Small intestine (tissue), 7 donors: ENCODE measurements at regions not wholly inside any gene's neighbourhood (a gene's known extent, or its start where the extent isn't known, plus 50 kb on each side); places are given as distances from the start of the nearest gene placed in this dataset.

Experiments
- DNase-seq, 2 donors: peaks; one replicate each; pipeline versions ENCODE4 v3.0.0 to v3.0.0-alpha.2; 2013
- FAIRE-seq: peaks from 2 replicates; lab custom pipeline; 2012; peaks lifted over from hg19 to GRCh38; lab: Jason Lieb, UNC
- H3K27ac ChIP-seq, 3 donors: one replicate each; pipeline ENCODE4 v1.5.1; 2013; ENCODE audit warnings: low read length in 2 of 3, mild to moderate bottlenecking in 2 of 3, control low read depth in 1 of 3, inconsistent platforms in 1 of 3, low read depth in 1 of 3, moderate library complexity in 1 of 3
- H3K27me3 ChIP-seq, 3 donors: one replicate each; pipeline ENCODE4 v1.6.1; 2013; ENCODE audit warnings: low read length in 3 of 3, inconsistent platforms in 1 of 3; ENCODE audit not compliant: control insufficient read depth in 3 of 3, insufficient read depth in 3 of 3
- H3K36me3 ChIP-seq, 3 donors: one replicate each; pipeline ENCODE4 v1.6.1; 2013; ENCODE audit warnings: low read length in 3 of 3, inconsistent platforms in 1 of 3, low read depth in 1 of 3, mild to moderate bottlenecking in 1 of 3, moderate library complexity in 1 of 3; ENCODE audit not compliant: control insufficient read depth in 3 of 3, insufficient read depth in 2 of 3
- H3K4me1 ChIP-seq, 3 donors: one replicate each; pipeline ENCODE4 v1.6.1; 2013; ENCODE audit warnings: low read length in 2 of 3, inconsistent platforms in 1 of 3, low read depth in 1 of 3, mild to moderate bottlenecking in 1 of 3, moderate library complexity in 1 of 3; ENCODE audit not compliant: control insufficient read depth in 3 of 3, insufficient read depth in 2 of 3
- H3K4me3 ChIP-seq, 3 donors: one replicate each; pipeline ENCODE4 v1.5.1; 2013; ENCODE audit warnings: low read length in 3 of 3, control low read depth in 1 of 3, inconsistent platforms in 1 of 3, low read depth in 1 of 3, mild to moderate bottlenecking in 1 of 3, moderate library complexity in 1 of 3
- H3K9me3 ChIP-seq, 2 donors: one replicate each; pipeline ENCODE4 v1.6.1; 2013; ENCODE audit warnings: low read depth in 1 of 2, low read length in 1 of 2; ENCODE audit not compliant: control insufficient read depth in 2 of 2, insufficient read depth in 1 of 2
- WGBS, 3 donors: extraction: QIAGEN DNeasy Blood & Tissue Kit; methylation state at CpG; one replicate each; pipeline ENCODE4 v1.1.7; 2013; 5-methylcytosine and 5-hydroxymethylcytosine counted together
- donor health status: healthy with polysubstance abuse.
- donor health status: control.
- donor health status: control.
- donor health status: Bipolar disorder and iron deficiency.
- donor health status: healthy.

DNA sequence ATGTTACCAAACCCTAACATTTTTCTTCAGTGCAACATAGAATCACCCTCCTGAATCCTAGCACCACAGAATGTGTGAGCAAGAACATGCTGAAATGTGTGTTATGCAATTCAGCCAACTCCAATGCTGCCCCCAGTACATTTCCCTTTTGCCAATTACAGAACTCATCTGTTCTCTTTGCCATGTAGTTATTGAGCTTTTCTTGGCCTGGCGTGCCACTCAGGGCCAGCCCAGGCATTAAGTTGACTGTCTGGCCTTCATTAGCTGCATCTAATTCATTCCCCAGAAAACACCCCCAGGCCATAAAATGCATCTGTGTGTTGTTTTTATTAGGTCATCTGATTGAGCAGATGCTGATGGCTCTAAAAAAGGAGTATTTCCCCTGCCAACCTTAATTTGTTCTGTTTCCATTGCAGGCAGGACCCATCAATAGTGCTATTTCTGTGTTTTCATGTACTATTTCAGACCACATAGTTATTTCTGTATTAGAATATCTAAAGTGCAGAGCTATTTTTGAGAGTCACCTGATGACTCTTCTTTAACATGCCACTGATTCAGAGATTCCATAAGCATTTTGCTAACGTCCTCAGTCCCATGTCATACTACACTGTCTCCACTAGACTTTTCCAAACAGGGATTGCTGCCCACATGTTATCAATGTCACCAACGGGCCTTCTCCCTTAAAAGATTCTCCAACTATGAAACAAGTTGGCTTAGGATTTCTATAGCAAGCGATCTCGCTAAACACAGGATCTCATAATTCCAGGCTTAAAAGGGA is 969.7 kb downstream of the CDH11 start:
- Histone ChIP-seq H3K27me3 (no peaks in the 10 kb centered on the region), H3K9me3 (no peaks in the 10 kb centered on the region), H3K27ac (no peak overlapping the region), H3K36me3 (no peaks in the 10 kb centered on the region), H3K4me1 (no peaks in the 10 kb centered on the region), H3K4me3 (no peak overlapping the region)
- no peak for DNase-seq
- WGBS, 3 donors = 81 to 86% (median 84%) methylated on average over 5 of the region's 5 CpGs
- no peak for FAIRE-seq

- Histone ChIP-seq H3K27me3 (no peaks in the 10 kb centered on the region), H3K36me3 (no peaks in the 10 kb centered on the region), H3K27ac (no peak overlapping the region), H3K4me3 (no peak overlapping the region), H3K9me3 (no peaks in the 10 kb centered on the region), H3K4me1 (no peaks in the 10 kb centered on the region)
- no peak for FAIRE-seq
- WGBS, 3 donors = 68 to 86% (median 82%) methylated on average over 3 of the region's 3 CpGs
- DNase-seq = no peak
Observed at GRCh38 chr16:64150193-64150592, 971.7 kb downstream of the CDH11 start.

GRCh38 chr16:64149756-64150155 is 972.1 kb downstream of the CDH11 start:
- H3K36me3 ChIP-seq = no peaks in the 10 kb centered on the region
- H3K27ac ChIP-seq = no peak overlapping the region
- no peaks in the 10 kb centered on the region for H3K4me1 ChIP-seq
- DNase-seq = no peak
- FAIRE-seq = no peak
- 57 to 76% (median 67%) methylated on average over 2 of the region's 2 CpGs for WGBS, 3 donors
- no peaks in the 10 kb centered on the region for H3K27me3 ChIP-seq
- no peaks in the 10 kb centered on the region for H3K9me3 ChIP-seq
- no peak overlapping the region for H3K4me3 ChIP-seq

DNA sequence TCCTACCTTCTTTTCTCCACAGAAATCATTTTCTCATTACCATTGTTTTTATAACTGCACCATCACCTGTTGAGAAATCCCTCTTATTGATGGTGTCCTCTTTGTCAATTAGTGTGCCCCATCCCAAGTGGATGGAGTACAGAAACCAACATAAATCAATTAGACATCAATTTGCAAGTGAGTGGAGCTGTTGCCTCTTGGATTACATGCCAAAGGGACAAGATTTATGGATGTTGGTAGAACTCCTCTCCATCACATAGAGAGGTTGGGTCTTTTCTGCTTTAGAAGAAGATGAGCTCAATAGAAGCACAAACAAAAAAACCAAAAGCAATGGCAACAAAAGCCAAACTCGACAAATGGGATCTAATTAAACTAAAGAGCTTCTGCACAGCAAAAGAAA is 973.5 kb downstream of the CDH11 start:
- 54 to 84% (median 68%) methylated on average over 1 of the region's 1 CpG for WGBS, 3 donors
- Histone ChIP-seq H3K4me3 (no peak overlapping the region), H3K36me3 (no peaks in the 10 kb centered on the region), H3K27me3 (no peaks in the 10 kb centered on the region), H3K27ac (no peak overlapping the region), H3K4me1 (no peaks in the 10 kb centered on the region), H3K9me3 (no peaks in the 10 kb centered on the region)
- no peak for DNase-seq
- no peak for FAIRE-seq

DNA sequence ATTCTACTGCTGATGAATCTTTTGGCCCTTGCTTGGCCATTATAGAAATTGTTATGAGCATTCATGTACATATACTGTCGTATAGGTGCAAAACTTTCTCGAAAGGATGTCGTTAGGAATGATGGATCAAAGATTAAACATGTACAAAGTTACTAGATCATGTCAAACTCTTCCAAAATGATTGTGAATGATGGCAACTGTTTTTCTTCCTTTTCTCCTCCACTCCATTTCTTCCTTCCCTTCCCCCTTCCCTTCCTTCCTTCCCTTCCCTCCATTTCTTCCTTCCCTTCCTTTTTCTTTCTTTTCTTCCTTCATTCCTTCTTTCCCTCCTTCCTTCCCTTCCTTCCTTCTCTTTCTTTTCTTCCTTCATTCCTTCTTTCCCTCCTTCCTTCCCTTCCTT is 973.9 kb downstream of the CDH11 start:
- Histone ChIP-seq H3K9me3 (no peaks in the 10 kb centered on the region), H3K4me3 (no peak overlapping the region), H3K27me3 (no peaks in the 10 kb centered on the region), H3K36me3 (no peaks in the 10 kb centered on the region), H3K4me1 (no peaks in the 10 kb centered on the region), H3K27ac (no peak overlapping the region)
- FAIRE-seq = no peak
- whole genome bisulfite sequencing, 3 donors = 82 to 93% (median 92%) methylated on average over 3 of the region's 3 CpGs
- no peak for DNase-seq

DNA sequence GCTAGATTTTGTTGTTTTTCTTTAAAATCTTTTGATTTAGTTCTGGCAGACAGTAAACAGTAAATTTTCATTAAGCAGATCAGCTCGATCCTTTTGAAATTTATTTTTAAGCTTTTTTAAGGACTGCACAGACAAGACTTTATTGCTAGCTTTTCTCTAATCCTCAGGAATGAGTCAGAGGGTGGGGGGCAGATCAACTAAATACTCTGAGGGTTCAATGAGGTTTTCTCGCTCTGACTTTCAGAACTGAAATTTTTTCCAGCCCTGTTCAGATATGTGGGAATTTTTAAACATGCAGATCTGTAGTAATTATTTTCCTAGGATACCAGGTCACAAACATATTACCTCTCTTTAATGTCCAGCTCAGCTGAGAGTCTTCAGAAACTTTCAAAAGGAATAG is 977.2 kb downstream of the CDH11 start:
- Histone ChIP-seq H3K27ac (no peak overlapping the region), H3K4me3 (no peak overlapping the region), H3K36me3 (no peaks in the 10 kb centered on the region), H3K4me1 (no peaks in the 10 kb centered on the region), H3K9me3 (no peaks in the 10 kb centered on the region), H3K27me3 (no peaks in the 10 kb centered on the region)
- DNase-seq = no peak
- 22 to 43% (median 39%) methylated on average over 2 of the region's 2 CpGs for WGBS, 3 donors
- no peak for FAIRE-seq

DNA sequence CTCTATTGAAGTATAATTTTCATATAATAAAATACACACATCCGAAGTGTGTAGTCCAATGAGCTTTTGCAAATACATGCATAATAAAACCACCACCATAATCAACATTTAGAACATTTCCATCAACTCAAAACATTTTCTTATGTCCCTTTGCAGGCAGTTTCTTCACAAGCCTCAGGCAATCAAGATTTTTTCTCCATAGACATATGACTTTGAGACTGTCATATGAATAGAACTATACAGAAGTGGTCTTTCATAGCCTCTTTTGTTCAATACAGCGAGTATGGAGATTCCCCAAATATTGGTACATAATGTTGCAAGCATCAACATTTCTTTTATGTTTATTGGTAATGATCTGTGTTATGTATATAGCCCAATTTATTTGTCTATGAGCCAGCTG is 983.2 kb downstream of the CDH11 start:
- no peak for FAIRE-seq
- H3K9me3 ChIP-seq = no peaks in the 10 kb centered on the region
- H3K27ac ChIP-seq = no peak overlapping the region
- no peaks in the 10 kb centered on the region for H3K36me3 ChIP-seq
- H3K27me3 ChIP-seq = no peaks in the 10 kb centered on the region
- DNase-seq = no peak
- no peaks in the 10 kb centered on the region for H3K4me1 ChIP-seq
- no peak overlapping the region for H3K4me3 ChIP-seq
- WGBS, 3 donors = 55 to 83% (median 81%) methylated on average over 2 of the region's 2 CpGs

- H3K27me3 ChIP-seq = no peaks in the 10 kb centered on the region
- no peaks in the 10 kb centered on the region for H3K4me1 ChIP-seq
- 88 to 95% (median 89%) methylated on average over 8 of the region's 8 CpGs for WGBS, 3 donors
- H3K36me3 ChIP-seq = no peaks in the 10 kb centered on the region
- FAIRE-seq (no peak), DNase-seq (no peak)
- H3K9me3 ChIP-seq = no peaks in the 10 kb centered on the region
- H3K4me3 ChIP-seq = no peak overlapping the region
- no peak overlapping the region for H3K27ac ChIP-seq
Observed at GRCh38 chr16:64138006-64138405, 983.9 kb downstream of the CDH11 start.

DNA sequence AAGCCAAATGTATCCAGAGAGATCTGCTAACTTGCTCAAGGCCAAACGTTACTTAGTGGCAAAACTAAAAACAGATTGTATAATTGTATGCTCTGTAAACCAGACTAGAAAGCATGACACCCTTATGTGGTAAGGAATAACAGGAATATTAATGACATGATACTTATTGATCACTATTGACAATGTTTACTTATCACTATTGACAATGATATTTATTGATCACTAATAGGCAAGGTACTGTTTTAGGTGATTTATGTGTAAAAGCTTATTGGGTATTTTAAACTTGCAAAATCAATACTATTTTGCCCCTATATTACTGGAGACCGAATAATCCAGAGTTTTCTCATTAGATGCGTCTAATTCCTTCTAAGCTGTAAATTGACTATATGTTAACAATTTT is 985.1 kb downstream of the CDH11 start:
- H3K4me3 ChIP-seq = no peak overlapping the region
- WGBS, 3 donors = 65 to 77% (median 69%) methylated on average over 3 of the region's 3 CpGs
- DNase-seq (no peak), FAIRE-seq (no peak)
- no peaks in the 10 kb centered on the region for H3K27me3 ChIP-seq
- no peaks in the 10 kb centered on the region for H3K9me3 ChIP-seq
- H3K27ac ChIP-seq = no peak overlapping the region
- no peaks in the 10 kb centered on the region for H3K36me3 ChIP-seq
- no peaks in the 10 kb centered on the region for H3K4me1 ChIP-seq
